ENCODE measurements at regions not wholly inside any gene's neighbourhood (a gene's known extent, or its start where the extent isn't known, plus 50 kb on each side); places are given as distances from the start of the nearest gene placed in this dataset.

DNA sequence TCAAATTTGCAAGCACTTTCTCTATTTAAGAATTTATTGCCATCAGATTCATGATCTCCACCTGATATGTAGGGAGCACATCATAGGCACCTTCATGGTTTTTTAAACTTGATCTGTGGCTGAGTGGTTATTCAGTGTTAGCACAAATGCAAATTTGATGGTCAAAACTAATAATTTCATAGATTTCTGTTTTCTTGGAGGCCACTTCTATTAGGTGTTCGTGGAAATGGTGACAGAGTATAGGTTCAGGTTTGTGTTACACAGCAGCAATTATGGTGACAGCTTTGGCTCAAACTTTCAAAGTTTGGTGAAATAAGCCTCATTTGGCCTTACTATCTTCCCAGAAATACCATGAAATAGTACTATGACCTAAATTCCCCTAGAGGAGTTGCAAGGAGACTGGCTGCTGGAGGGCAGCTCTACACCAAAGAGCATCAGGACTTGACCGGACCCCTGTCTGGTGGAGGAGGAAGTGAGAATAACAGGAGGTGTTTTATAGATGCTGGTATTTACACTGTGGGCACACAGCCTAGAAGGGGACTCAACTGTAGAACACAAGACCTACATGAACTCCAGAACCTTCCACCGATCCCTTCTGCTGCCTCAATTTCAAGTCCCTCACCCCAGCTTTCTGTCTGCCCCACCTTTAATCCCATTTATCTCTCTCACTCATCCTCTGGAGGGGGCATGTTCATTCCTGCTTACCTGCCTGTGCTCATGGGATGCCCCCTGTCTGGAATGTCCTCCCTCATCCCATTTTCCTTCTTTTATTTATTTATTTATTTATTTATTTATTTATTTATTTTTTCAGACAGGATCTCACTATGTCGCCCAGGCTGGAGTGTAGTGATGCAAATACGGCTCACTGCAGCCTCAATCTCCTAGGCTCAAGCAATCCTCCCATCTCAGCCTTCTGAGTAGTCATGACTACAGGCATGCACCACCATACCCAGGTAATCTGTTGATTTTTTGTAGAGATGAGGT is 132.9 kb upstream of the SIX2 start:
- CTCF ChIA-PET: no interaction called here

DNA sequence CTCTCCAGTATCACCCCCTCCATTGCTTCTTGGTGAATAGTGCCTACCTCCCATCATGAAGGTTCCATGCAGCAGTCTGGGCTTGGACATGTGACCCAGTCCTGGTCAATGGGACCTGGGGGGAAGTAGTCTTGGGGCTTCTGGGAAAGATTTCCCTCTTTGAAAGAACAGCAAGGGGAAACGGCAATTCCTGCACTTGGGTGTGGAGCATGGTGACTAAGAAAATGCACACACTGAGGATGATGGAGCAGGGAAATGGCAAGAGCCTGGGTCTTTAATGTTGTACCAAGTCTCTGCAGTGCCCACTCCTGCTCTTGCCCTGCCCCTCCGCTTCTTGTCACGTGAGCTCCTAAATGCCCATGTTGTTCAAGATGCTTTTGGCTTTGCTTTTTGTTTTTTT is 131.4 kb upstream of the SIX2 start:
- no peak overlapping the region for H3K4me3 ChIP-seq (ENCODE audit: low read depth, low read length)
- CTCF ChIA-PET: no interaction called here
- POLR2A ChIA-PET: no interaction called here
- TF ChIP-seq, protein P1, sequence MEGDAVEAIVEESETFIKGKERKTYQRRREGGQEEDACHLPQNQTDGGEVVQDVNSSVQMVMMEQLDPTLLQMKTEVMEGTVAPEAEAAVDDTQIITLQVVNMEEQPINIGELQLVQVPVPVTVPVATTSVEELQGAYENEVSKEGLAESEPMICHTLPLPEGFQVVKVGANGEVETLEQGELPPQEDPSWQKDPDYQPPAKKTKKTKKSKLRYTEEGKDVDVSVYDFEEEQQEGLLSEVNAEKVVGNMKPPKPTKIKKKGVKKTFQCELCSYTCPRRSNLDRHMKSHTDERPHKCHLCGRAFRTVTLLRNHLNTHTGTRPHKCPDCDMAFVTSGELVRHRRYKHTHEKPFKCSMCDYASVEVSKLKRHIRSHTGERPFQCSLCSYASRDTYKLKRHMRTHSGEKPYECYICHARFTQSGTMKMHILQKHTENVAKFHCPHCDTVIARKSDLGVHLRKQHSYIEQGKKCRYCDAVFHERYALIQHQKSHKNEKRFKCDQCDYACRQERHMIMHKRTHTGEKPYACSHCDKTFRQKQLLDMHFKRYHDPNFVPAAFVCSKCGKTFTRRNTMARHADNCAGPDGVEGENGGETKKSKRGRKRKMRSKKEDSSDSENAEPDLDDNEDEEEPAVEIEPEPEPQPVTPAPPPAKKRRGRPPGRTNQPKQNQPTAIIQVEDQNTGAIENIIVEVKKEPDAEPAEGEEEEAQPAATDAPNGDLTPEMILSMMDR (IDR thresholded peaks at IDR 0.05; ENCODE audit: insufficient read depth, low read length, missing control alignments): no peak
- no peak for DNase-seq (ENCODE audit: low read depth, low spot score)

More for the DNA sequence above, 132.9 kb upstream of the SIX2 start:
- no peak overlapping the region for H3K4me3 ChIP-seq (ENCODE audit: low read depth, low read length)
- DNase-seq (ENCODE audit: low read depth, low spot score): no peak
- POLR2A ChIA-PET: no interaction called here
- TF ChIP-seq, protein P1 (IDR thresholded peaks at IDR 0.05; ENCODE audit: insufficient read depth, low read length, missing control alignments): no peak

DNA sequence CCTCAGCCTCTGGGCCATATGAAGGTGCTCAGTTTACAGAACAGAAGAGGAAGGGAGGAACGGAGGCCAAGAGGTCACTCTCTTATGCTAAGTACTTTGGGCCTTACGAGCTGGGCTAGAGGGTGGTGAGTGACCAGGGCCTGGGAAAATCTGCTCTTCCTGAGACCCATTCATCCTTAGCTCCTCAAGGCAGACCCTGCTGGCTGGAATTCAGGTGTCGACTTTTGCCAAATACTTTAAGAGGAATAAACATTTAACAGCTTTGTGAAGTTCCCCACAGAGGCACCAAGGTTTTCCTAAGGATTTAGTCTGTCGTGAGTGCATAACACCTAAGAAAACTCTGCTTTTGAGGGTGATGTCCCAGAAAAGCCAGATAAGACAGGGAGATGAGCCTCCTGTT is 129.7 kb upstream of the SIX2 start:
- ChIA-PET POLR2A (no interaction called here), CTCF (no interaction called here)
- H3K4me3 ChIP-seq (ENCODE audit: low read depth, low read length): no peak overlapping the region
- TF ChIP-seq, protein P1 (IDR thresholded peaks at IDR 0.05; ENCODE audit: insufficient read depth, low read length, missing control alignments): no peak
- no peak for DNase-seq (ENCODE audit: low read depth, low spot score)

DNA sequence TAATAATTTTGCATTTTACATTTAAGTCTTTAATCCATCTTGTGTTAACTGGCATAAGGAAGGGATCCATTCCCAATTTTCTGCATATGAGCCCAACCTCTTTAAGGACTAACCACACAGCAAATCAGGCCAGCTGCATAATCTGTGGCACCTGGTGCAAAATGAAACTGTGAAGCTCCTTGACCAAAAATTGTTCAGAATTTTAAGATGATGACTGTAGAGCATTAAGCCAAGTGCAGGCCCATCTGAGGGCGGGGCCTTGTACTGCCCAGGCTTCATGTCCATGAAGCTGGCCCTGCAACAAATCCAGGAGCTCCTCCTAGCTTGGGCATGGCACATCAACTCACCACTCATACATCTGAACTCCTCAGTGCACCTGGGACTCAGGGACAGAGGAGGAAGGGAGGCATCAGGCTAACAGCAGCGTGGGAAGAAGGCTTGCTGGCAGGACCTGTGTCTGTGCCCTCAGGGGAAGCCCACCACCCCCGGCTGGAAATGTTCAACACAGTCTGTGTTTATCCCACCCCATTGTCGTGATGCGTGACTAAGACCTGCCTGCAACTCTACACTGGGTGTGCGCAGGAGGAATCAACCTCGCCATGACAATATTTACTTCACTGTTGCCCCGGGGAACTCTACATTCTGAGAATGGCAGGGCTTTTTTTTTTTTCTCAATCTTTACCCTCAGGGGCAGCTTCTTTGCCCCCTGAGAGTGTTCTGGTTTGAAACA is 128.9 kb upstream of the SIX2 start:
- DNase-seq (ENCODE audit: low read depth, low spot score): no peak
- POLR2A ChIA-PET: no interaction called here
- CTCF ChIA-PET: interaction anchor here (1.1 kb wide), 1 partner anchor 356 kb away, joined by 4 read pairs; no protein-coding TSS in a partner anchor
- H3K4me3 ChIP-seq (ENCODE audit: low read depth, low read length): no peak overlapping the region
- TF ChIP-seq, protein P1 (IDR thresholded peaks at IDR 0.05; ENCODE audit: insufficient read depth, low read length, missing control alignments): no peak

DNA sequence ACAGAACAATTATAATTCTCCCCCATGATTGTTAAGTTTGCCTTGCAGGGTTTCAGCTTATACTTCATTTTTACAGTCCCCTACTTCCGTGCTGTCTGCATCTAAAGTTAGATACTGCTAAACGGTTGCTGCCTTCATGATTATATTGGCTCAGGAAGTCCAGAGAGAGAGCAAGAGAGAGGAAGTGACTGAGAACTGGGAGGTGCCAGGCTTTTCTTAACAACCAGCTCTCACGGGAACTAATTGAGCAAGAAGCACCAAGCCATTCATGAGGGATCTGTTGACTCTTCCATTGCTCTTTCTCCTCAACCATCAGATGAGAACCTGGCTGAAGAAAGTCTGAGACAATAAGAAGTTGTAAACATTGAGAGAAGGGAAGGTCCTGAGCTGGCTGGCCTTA is 125.5 kb upstream of the SIX2 start:
- CTCF ChIA-PET: no interaction called here
- TF ChIP-seq, protein P1 (IDR thresholded peaks at IDR 0.05; ENCODE audit: insufficient read depth, low read length, missing control alignments): no peak
- POLR2A ChIA-PET: no interaction called here
- no peak overlapping the region for H3K4me3 ChIP-seq (ENCODE audit: low read depth, low read length)
- no peak for DNase-seq (ENCODE audit: low read depth, low spot score)

DNA sequence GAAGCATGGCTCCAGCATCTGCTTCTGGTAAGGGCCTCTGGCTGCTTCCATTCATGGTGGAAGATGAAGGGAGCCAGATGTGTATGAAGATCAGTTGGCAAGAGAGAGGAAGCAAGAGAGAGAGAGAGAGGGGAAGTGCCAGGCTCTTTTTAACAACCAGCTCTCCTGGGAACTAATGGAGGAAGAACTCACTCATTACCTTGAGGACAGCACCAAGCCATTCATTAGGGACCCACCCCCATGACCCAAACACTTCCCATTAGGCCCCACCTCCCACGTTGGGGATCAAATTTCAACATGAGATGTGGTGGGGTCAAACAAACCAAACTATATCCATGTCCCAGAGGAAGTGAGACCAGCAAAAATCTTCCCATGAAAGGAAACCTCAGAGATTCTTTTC is 124.8 kb upstream of the SIX2 start:
- no peak overlapping the region for H3K4me3 ChIP-seq (ENCODE audit: low read depth, low read length)
- ChIA-PET CTCF (no interaction called here), POLR2A (no interaction called here)
- TF ChIP-seq, protein P1 (IDR thresholded peaks at IDR 0.05; ENCODE audit: insufficient read depth, low read length, missing control alignments): no peak
- DNase-seq (ENCODE audit: low read depth, low spot score): no peak
